ENCODE measurements at regions not wholly inside any gene's neighbourhood (a gene's known extent, or its start where the extent isn't known, plus 50 kb on each side); places are given as distances from the start of the nearest gene placed in this dataset.

- TF ChIP-seq EZH2phosphoT487 (IDR thresholded peaks at IDR 0.05; ENCODE audit: insufficient read depth, low read depth) (no peak), EZH2 (IDR thresholded peaks at IDR 0.05; ENCODE audit: insufficient read depth, poor library complexity, severe bottlenecking) (no peak)
These were observed 88.0 kb downstream of the BLID start for GRCh38 chr11:122028036-122028435.

Measured in GM23248 (cell line).